ENCODE measurements at regions not wholly inside any gene's neighbourhood (a gene's known extent, or its start where the extent isn't known, plus 50 kb on each side); places are given as distances from the start of the nearest gene placed in this dataset.

DNA sequence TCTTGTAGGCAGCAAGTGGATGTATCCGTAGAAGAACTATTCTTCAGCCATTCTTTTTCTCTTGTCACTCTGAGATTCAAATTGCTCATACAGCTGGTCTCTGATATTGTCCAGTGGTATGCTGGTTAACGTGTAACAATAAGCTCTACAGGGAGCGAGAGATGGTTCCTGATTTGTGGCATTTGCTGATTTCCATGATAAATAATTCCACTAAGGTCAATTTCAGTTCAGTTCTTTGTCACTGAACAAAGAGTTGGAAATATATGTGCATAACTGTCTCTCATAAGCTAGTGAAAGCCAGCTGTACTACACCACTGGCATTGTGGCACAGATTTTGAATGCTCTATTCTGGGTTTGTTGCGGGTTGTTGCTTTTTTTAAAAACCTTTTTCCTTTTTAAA is 131.7 kb downstream of the MTHFS start:
- ChIA-PET POLR2A (no interaction called here), CTCF (no interaction called here)
- Histone ChIP-seq H3K27me3 (ENCODE audit: control insufficient read depth, insufficient read depth, low read length) (peaks cover 2% of the 10 kb centered on the region; the same call in 1 of the 2 replicates), H3K4me3 (ENCODE audit: low read depth, low read length) (no peak overlapping the region), H3K36me3 (ENCODE audit: control insufficient read depth, insufficient read depth, low read length) (no peaks in the 10 kb centered on the region)
- no peak for DNase-seq (ENCODE audit: low read depth)
- TF ChIP-seq, protein P1, sequence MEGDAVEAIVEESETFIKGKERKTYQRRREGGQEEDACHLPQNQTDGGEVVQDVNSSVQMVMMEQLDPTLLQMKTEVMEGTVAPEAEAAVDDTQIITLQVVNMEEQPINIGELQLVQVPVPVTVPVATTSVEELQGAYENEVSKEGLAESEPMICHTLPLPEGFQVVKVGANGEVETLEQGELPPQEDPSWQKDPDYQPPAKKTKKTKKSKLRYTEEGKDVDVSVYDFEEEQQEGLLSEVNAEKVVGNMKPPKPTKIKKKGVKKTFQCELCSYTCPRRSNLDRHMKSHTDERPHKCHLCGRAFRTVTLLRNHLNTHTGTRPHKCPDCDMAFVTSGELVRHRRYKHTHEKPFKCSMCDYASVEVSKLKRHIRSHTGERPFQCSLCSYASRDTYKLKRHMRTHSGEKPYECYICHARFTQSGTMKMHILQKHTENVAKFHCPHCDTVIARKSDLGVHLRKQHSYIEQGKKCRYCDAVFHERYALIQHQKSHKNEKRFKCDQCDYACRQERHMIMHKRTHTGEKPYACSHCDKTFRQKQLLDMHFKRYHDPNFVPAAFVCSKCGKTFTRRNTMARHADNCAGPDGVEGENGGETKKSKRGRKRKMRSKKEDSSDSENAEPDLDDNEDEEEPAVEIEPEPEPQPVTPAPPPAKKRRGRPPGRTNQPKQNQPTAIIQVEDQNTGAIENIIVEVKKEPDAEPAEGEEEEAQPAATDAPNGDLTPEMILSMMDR (IDR thresholded peaks at IDR 0.05; ENCODE audit: insufficient read depth, low read depth, low read length) = no peak

DNA sequence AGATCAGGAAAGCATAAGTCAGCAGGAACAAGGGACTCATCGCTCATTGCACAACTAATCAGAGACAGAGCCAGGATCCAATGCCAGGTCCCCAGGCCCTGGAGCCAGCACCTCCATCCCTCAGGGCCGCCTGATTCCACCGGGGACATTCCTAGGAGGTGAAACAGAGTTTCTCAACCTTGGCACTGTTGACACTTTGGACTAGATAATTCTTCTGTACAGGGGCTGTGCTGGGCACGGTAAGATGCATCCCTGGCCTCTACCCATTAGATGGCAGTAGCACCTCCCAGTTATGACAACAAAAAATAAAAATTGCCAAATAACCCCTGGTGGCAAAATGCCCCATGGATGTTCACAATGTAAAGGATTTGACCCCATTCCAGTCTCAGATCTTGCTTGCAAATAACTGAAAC is 127.7 kb downstream of the MTHFS start:
- H3K36me3 ChIP-seq (ENCODE audit: control insufficient read depth, insufficient read depth, low read length) = no peaks in the 10 kb centered on the region
- ChIA-PET CTCF (no interaction called here), POLR2A (no interaction called here)
- no peaks in the 10 kb centered on the region for H3K27me3 ChIP-seq (ENCODE audit: control insufficient read depth, insufficient read depth, low read length)
- no peak for DNase-seq (ENCODE audit: low read depth)
- TF ChIP-seq, protein P1 (IDR thresholded peaks at IDR 0.05; ENCODE audit: insufficient read depth, low read depth, low read length) = peak; percentile 31
- no peak overlapping the region for H3K4me3 ChIP-seq (ENCODE audit: low read depth, low read length)

DNA sequence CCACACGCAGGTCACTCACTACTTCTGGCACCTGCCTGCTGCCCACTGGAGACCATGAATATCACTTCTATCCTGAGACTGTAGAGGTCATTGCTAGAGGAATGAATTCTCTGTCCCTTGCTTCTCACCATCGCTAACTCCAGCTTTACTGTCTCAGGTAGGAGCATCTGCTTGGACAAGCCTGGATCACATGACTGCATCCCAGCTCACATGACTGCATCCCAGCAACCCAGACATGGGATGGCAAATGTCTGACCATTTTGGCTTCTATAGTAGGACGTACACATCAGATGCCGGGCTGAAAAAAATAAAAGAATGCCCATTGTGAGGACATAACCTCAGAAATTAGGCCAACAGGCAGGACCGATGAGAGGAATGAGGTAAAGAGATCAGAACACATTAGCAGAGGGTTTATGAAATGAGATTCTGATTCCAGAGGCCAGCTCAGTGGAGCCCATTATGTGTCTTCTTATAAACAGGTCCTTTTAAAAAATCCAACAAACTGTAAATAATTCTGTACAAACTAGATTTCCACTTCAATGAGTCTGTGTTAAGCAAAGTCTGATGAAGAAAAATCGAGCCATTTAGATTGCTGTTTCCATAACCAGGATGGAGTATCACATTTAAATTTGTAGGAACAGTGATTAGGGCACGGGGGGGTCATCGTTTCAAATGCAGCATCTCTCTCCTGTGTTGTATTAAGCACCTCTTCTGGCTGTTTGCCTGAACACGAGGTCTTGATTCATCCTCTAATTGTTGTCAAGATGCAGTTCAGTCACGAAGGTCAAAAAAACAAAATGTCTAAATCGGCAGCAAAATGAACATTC is 126.7 kb downstream of the MTHFS start:
- ChIA-PET POLR2A (no interaction called here), CTCF (no interaction called here)
- Histone ChIP-seq H3K27me3 (ENCODE audit: control insufficient read depth, insufficient read depth, low read length) (no peaks in the 10 kb centered on the region), H3K36me3 (ENCODE audit: control insufficient read depth, insufficient read depth, low read length) (no peaks in the 10 kb centered on the region), H3K4me3 (ENCODE audit: low read depth, low read length) (no peak overlapping the region)
- TF ChIP-seq, protein P1 (IDR thresholded peaks at IDR 0.05; ENCODE audit: insufficient read depth, low read depth, low read length) = no peak
- no peak for DNase-seq (ENCODE audit: low read depth)

DNA sequence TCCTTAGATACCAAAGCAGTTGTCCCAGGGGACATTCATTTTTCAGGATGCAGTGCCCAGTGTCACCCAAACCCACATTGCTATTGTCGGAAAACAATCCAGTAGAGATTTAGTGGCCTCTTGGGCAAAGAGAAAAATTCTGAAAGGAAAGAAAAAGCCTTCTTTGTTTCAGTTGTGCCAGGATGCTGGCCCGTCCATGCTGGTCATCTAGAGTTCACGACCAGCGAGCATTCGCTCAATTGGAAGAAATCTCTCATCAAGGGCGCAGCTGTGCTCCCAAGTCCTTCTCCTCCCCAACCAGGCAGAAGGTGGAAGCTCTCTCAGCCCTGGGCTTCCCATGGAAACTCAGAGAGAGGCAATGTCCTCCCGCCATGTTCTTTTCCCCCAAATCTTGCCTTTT is 123.7 kb downstream of the MTHFS start:
- Histone ChIP-seq H3K4me3 (ENCODE audit: low read depth, low read length) (no peak overlapping the region), H3K36me3 (ENCODE audit: control insufficient read depth, insufficient read depth, low read length) (no peaks in the 10 kb centered on the region), H3K27me3 (ENCODE audit: control insufficient read depth, insufficient read depth, low read length) (no peaks in the 10 kb centered on the region; the same call in 1 of the 2 replicates)
- TF ChIP-seq, protein P1 (IDR thresholded peaks at IDR 0.05; ENCODE audit: insufficient read depth, low read depth, low read length) = no peak
- no peak for DNase-seq (ENCODE audit: low read depth)
- POLR2A ChIA-PET = no interaction called here
- CTCF ChIA-PET = no interaction called here

DNA sequence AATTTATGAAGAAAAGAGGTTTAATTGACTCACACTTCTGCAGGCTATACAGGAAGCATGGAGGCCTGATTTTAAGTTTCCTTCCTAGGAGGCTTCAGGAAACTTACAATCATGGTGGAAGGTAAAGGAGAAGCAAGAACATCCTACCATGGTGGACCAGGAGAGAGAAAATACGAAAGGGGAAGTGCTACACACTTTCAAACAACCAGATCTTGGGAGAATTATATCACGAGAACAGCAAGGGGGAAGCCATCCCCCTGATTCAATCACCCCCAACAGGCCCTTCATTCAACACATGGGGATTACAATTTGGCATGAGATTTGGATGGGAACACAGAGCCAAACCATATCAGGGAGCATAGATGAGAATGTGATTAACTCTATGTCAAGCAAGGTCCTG is 121.0 kb downstream of the MTHFS start:
- Histone ChIP-seq H3K4me3 (ENCODE audit: low read depth, low read length) (no peak overlapping the region), H3K27me3 (ENCODE audit: control insufficient read depth, insufficient read depth, low read length) (no peaks in the 10 kb centered on the region; the same call in 1 of the 2 replicates), H3K36me3 (ENCODE audit: control insufficient read depth, insufficient read depth, low read length) (no peaks in the 10 kb centered on the region)
- no peak for DNase-seq (ENCODE audit: low read depth)
- TF ChIP-seq, protein P1 (IDR thresholded peaks at IDR 0.05; ENCODE audit: insufficient read depth, low read depth, low read length) = no peak
- ChIA-PET POLR2A (no interaction called here), CTCF (no interaction called here)

Measured in BJ (cell line).